ENCODE measurements at regions not wholly inside any gene's neighbourhood (a gene's known extent, or its start where the extent isn't known, plus 50 kb on each side); places are given as distances from the start of the nearest gene placed in this dataset.
"Not testable (repeated sequence)": the region's sequence is repeated elsewhere in the genome, so short reads cannot be mapped to it uniquely, and the experiment has no call there.

DNA sequence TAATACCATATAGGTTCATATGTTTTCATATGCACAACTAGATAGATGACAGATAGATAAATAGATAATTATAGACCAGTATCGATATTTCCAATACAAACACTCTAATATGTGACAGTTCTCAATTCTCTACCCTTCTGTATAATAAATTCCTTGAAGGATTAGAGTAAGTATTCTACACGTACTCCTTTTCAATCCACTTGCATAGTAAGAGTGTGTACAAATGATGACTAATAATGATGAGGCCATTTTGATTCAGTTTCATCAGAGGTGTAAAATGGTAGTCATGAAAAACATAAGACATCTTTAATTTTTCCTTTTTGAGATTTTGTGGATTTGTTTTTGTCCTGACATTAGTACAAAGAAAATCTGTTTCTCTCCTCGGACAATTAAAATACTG, 188.3 kb upstream of the WSB1 start:
- no peak overlapping the region for H3K4me3 Mint-ChIP-seq (ENCODE audit: unreplicated experiment)
- no peak overlapping the region for H3K27ac Mint-ChIP-seq (ENCODE audit: unreplicated experiment)
- no peaks in the 10 kb centered on the region for H3K36me3 Mint-ChIP-seq (ENCODE audit: low read depth, unreplicated experiment)
- H3K27me3 Mint-ChIP-seq (ENCODE audit: unreplicated experiment) = no peaks in the 10 kb centered on the region
- peaks cover 13% of the 10 kb centered on the region for H3K9me3 Mint-ChIP-seq (ENCODE audit: unreplicated experiment)
- H3K4me1 Mint-ChIP-seq (ENCODE audit: unreplicated experiment) = no peaks in the 10 kb centered on the region
- DNase-seq (ENCODE audit: low spot score) = no peak
- TF ChIP-seq, protein P1, sequence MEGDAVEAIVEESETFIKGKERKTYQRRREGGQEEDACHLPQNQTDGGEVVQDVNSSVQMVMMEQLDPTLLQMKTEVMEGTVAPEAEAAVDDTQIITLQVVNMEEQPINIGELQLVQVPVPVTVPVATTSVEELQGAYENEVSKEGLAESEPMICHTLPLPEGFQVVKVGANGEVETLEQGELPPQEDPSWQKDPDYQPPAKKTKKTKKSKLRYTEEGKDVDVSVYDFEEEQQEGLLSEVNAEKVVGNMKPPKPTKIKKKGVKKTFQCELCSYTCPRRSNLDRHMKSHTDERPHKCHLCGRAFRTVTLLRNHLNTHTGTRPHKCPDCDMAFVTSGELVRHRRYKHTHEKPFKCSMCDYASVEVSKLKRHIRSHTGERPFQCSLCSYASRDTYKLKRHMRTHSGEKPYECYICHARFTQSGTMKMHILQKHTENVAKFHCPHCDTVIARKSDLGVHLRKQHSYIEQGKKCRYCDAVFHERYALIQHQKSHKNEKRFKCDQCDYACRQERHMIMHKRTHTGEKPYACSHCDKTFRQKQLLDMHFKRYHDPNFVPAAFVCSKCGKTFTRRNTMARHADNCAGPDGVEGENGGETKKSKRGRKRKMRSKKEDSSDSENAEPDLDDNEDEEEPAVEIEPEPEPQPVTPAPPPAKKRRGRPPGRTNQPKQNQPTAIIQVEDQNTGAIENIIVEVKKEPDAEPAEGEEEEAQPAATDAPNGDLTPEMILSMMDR (IDR thresholded peaks at IDR 0.05; ENCODE audit: unreplicated experiment) = no peak

DNA sequence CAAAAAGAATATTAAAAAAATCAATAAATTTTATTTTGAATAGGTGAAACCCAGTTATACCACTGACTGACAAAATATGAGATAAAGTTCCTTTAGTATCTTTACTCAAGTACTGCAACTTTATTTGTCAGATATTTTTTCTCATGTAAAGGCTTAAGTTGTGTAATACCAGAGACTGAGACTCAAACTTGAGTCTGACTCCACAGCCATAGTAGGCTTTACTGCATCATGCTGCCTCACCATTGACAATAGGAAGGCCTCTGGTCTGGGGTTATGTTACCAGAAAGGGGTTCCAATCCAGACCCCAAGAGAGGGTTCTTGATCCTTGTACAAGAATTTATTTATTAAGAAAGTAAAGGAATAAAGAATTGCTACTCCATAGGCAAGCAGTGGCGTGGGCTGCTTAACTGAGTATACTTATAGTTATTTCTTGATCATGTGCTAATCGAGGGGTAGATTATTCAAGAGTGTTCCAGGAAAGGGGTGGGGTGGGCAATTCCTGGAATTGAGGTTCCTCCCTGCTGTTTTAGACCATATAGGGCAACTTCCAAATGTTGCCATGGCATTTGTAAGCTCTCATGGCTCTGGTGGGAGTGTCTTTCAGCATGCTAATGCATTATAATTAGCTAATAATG, 187.4 kb upstream of the WSB1 start:
- Mint-ChIP-seq H3K4me1 (ENCODE audit: unreplicated experiment) (no peaks in the 10 kb centered on the region), H3K27ac (ENCODE audit: unreplicated experiment) (no peak overlapping the region), H3K36me3 (ENCODE audit: low read depth, unreplicated experiment) (no peaks in the 10 kb centered on the region), H3K4me3 (ENCODE audit: unreplicated experiment) (no peak overlapping the region), H3K27me3 (ENCODE audit: unreplicated experiment) (no peaks in the 10 kb centered on the region), H3K9me3 (ENCODE audit: unreplicated experiment) (peaks cover 15% of the 10 kb centered on the region)
- DNase-seq (ENCODE audit: low spot score) = no peak
- TF ChIP-seq, protein P1 (IDR thresholded peaks at IDR 0.05; ENCODE audit: unreplicated experiment) = no peak

DNA sequence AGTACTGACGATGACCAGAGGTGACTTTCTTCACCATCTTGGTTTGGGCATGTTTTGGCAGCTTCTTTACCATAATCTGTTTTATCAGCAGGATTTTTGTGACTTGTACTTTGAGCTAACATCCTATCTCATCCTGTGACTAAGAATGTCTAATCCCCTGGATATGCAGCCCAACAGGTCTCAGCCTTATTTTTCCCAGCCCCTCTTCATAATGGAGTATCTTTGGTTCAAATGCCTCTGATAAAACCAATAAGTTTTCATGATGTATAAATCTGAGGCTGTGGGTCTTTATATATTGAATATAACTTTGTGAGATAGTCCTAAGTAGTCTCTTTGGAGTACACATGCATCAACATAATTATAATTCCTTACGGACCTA, 186.9 kb upstream of the WSB1 start:
- peaks cover 19% of the 10 kb centered on the region for H3K9me3 Mint-ChIP-seq (ENCODE audit: unreplicated experiment)
- H3K27me3 Mint-ChIP-seq (ENCODE audit: unreplicated experiment) = no peaks in the 10 kb centered on the region

DNA sequence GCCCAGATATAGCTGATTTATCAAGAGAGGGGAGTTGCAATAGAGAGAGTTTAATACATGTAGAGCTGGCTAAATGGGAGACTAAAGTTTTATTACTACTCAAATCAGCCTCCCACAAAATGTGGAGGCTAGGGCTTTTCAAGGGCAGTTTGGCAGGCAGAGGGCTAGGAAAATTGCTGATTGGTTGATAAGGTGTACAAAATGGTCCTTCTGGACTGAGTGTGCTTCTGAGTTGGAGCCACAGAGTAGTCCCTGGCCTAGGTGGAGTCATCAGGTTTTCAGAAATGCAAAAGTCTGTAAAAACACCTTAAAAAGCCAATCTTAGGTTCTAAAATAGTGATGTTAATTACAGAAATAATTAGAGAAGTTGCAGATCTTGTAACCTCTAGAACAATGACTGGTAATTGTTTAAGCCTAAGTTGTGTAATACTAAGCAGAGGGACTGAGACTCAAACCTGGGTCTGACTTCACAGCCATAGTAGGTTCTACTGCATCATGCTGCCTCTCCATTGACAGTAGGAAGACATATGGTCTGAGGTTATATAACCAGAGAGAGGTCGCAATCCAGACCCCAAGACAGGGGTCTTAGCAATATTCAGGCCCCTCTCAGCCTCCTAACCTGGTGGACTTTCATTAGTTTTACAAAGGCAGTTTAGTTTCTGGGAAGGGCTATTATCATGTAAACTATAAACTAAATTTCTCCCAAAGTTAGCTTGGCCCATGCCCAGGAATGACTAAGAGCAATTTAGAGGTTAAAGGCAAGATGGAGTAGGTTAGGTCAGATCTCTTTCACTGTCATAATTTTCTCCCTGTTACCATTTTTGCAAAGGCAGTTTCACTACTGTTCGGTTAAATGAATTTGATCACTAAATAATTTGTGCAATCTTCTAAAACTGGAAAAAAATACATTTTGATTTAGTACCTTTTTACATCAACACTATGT, 186.3 kb upstream of the WSB1 start:
- not testable (repeated sequence) for H3K4me3 Mint-ChIP-seq (ENCODE audit: unreplicated experiment); H3K4me1 Mint-ChIP-seq (ENCODE audit: unreplicated experiment); H3K27ac Mint-ChIP-seq (ENCODE audit: unreplicated experiment); H3K36me3 Mint-ChIP-seq (ENCODE audit: low read depth, unreplicated experiment); H3K27me3 Mint-ChIP-seq (ENCODE audit: unreplicated experiment); DNase-seq (ENCODE audit: low spot score)
- peaks cover 22% of the 10 kb centered on the region for H3K9me3 Mint-ChIP-seq (ENCODE audit: unreplicated experiment)

More for the DNA sequence above, 186.9 kb upstream of the WSB1 start:
- TF ChIP-seq, protein P1 (IDR thresholded peaks at IDR 0.05; ENCODE audit: unreplicated experiment) = no peak
- no peak for DNase-seq (ENCODE audit: low spot score)
- Mint-ChIP-seq H3K36me3 (ENCODE audit: low read depth, unreplicated experiment) (no peaks in the 10 kb centered on the region), H3K4me3 (ENCODE audit: unreplicated experiment) (no peak overlapping the region), H3K27ac (ENCODE audit: unreplicated experiment) (no peak overlapping the region), H3K4me1 (ENCODE audit: unreplicated experiment) (no peaks in the 10 kb centered on the region)

DNA sequence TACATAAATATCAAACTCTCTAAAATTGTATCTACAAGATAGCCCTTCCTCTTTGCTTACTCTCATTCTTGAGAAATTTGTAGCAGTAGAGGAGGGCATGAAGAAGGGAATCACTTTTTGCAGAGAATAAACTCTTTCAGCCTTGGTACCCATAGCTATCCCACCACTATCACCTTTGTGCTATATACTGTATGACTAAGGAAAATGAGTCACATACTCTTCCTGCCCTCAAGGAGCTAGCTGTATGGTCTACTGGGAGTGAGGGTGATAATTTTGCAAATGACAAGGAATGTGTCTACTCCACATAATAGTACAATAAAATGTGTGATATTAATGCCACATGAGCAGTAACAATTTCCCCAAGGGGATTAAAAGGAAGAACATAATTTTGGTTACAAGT, 184.6 kb upstream of the WSB1 start:
- Mint-ChIP-seq H3K4me1 (ENCODE audit: unreplicated experiment) (no peaks in the 10 kb centered on the region), H3K9me3 (ENCODE audit: unreplicated experiment) (peaks cover 18% of the 10 kb centered on the region), H3K27ac (ENCODE audit: unreplicated experiment) (no peak overlapping the region), H3K27me3 (ENCODE audit: unreplicated experiment) (no peaks in the 10 kb centered on the region), H3K4me3 (ENCODE audit: unreplicated experiment) (no peak overlapping the region), H3K36me3 (ENCODE audit: low read depth, unreplicated experiment) (no peaks in the 10 kb centered on the region)
- DNase-seq (ENCODE audit: low spot score) = no peak
- TF ChIP-seq, protein P1 (IDR thresholded peaks at IDR 0.05; ENCODE audit: unreplicated experiment) = no peak
